Endothelial cell of umbilical vein (primary cell): ENCODE measurements at regions not wholly inside any gene's neighbourhood (a gene's known extent, or its start where the extent isn't known, plus 50 kb on each side); places are given as distances from the start of the nearest gene placed in this dataset.

Source experiments
- BruUV-seq: library from RNA; stranded (reverse); fragments of 400-500 nt; replicated peaks from 2 replicates; lab custom pipeline; 2021; lab: Mats Ljungman, UMichigan
- CTCF ChIA-PET: fragments of 300-600, 350-600 bp; sonication (Branson Sonifier 250); formaldehyde crosslinking; loops from one replicate; lab custom pipeline; 2021; ENCODE audit warnings: antibody characterized with exemption, inconsistent platforms; lab: Charles Lee
- POLR2A ChIA-PET: fragments of 300-600, 350-600 bp; sonication (Branson Sonifier 250); formaldehyde crosslinking; loops from one replicate; lab custom pipeline; 2021; ENCODE audit warnings: antibody characterized with exemption, inconsistent platforms; lab: Charles Lee
- DNase-seq: peaks from one replicate; pipeline ENCODE4 v3.0.0-alpha.2; 2011; ENCODE audit warnings: low read depth, low spot score
- FAIRE-seq: peaks from 2 replicates; lab custom pipeline; 2011; peaks lifted over from hg19 to GRCh38; lab: Jason Lieb, UNC
- H2AFZ ChIP-seq: 2 replicates; pipeline ENCODE4 v1.6.0; 2012; ENCODE audit warnings: low read depth, low read length, control low read depth, inconsistent platforms
- H3K27ac ChIP-seq: 2 replicates; pipeline ENCODE4 v1.5.1; 2011; ENCODE audit warnings: low read depth, mild to moderate bottlenecking, control low read depth, low read length, moderate library complexity; ENCODE audit not compliant: insufficient read depth
- H3K27me3 ChIP-seq, 2 experiments: 2 replicates each; pipeline versions ENCODE4 v1.6.0 to v1.6.1; 2011; ENCODE audit warnings: low read length in 2 of 2, mixed read lengths in 1 of 2; ENCODE audit not compliant: control insufficient read depth in 2 of 2, insufficient read depth in 2 of 2
- H3K36me3 ChIP-seq, 2 experiments: 2 replicates in 1 of 2; 3 replicates in 1 of 2; pipeline ENCODE4 v1.5.1; 2011; ENCODE audit warnings: low read length in 2 of 2, mild to moderate bottlenecking in 1 of 2, moderate library complexity in 1 of 2; ENCODE audit not compliant: control insufficient read depth in 2 of 2, insufficient read depth in 2 of 2; ENCODE audit errors: extremely low read depth in 1 of 2
- H3K4me1 ChIP-seq: 3 replicates; pipeline ENCODE4 v1.5.1; 2011; ENCODE audit warnings: mild to moderate bottlenecking, low read length; ENCODE audit not compliant: control insufficient read depth, insufficient read depth; ENCODE audit errors: extremely low read depth
- H3K4me2 ChIP-seq: 2 replicates; pipeline ENCODE4 v1.6.1; 2011; ENCODE audit warnings: low read length, control low read depth, mixed read lengths; ENCODE audit not compliant: insufficient read depth
- H3K4me3 ChIP-seq, 3 experiments: fragments of 200-600 bp in 1 of 3; sonication (generic), shearing (Covaris generic) in 1 of 3; replicated peaks in 1 of 3; 2 replicates each; pipeline ENCODE4 v1.5.1; 2011 to 2016; ENCODE audit warnings: control low read depth in 3 of 3, low read length in 3 of 3, mild to moderate bottlenecking in 2 of 3, inconsistent platforms in 1 of 3, low read depth in 1 of 3, moderate library complexity in 1 of 3; ENCODE audit not compliant: insufficient read depth in 1 of 3
- H3K79me2 ChIP-seq: 2 replicates; pipeline ENCODE4 v1.6.0; 2012; ENCODE audit warnings: low read length, inconsistent platforms; ENCODE audit not compliant: control insufficient read depth, insufficient read depth
- H3K9ac ChIP-seq: replicated peaks from 2 replicates; pipeline ENCODE3; 2011; ENCODE audit warnings: low read length, control low read depth; ENCODE audit not compliant: insufficient read depth; ENCODE audit errors: extremely low read depth
- H3K9me1 ChIP-seq: replicated peaks from 3 replicates; pipeline ENCODE4 v1.6.0; 2011; ENCODE audit warnings: mild to moderate bottlenecking, low read length; ENCODE audit not compliant: control insufficient read depth, insufficient read depth; ENCODE audit errors: extremely low read depth
- H3K9me3 ChIP-seq: replicated peaks from 2 replicates; pipeline ENCODE4 v1.5.1; 2012; ENCODE audit warnings: low read length, inconsistent platforms; ENCODE audit not compliant: control insufficient read depth, insufficient read depth
- H4K20me1 ChIP-seq: replicated peaks from 2 replicates; pipeline ENCODE3; 2011; ENCODE audit warnings: mild to moderate bottlenecking, low read length; ENCODE audit not compliant: control insufficient read depth, insufficient read depth; ENCODE audit errors: extremely low read depth
- CTCF ChIP-seq, 2 donors: IDR thresholded peaks; 1 replicate in 1 of 2; 2 replicates in 1 of 2; pipeline ENCODE4 v1.5.1; 2011; ENCODE audit warnings: low read length in 2 of 2, mild to moderate bottlenecking in 2 of 2, moderate library complexity in 2 of 2, control low read depth in 1 of 2, inconsistent platforms in 1 of 2, low read depth in 1 of 2; ENCODE audit not compliant: insufficient read depth in 1 of 2; ENCODE audit errors: extremely low read depth in 1 of 2
- EZH2 ChIP-seq: IDR thresholded peaks from 2 replicates; pipeline ENCODE4 v1.6.1; 2012; ENCODE audit warnings: borderline replicate concordance, low read depth, mild to moderate bottlenecking, moderate library complexity, low read length, inconsistent platforms; ENCODE audit not compliant: severe bottlenecking
- FOS ChIP-seq: IDR thresholded peaks from 2 replicates; pipeline ENCODE4 v1.6.1; 2011; ENCODE audit warnings: mild to moderate bottlenecking, low read length, moderate library complexity, borderline replicate concordance; ENCODE audit not compliant: insufficient read depth
- GATA2 ChIP-seq: IDR thresholded peaks from 2 replicates; pipeline ENCODE4 v1.7.0; 2011; ENCODE audit warnings: low read depth, mild to moderate bottlenecking, moderate library complexity, mixed read lengths, low read length; ENCODE audit not compliant: insufficient read length, insufficient read depth
- JUN ChIP-seq: IDR thresholded peaks from 2 replicates; pipeline ENCODE4 v1.6.1; 2011; ENCODE audit warnings: borderline replicate concordance, low read depth; ENCODE audit not compliant: insufficient read length, insufficient read depth
- MAX ChIP-seq: IDR thresholded peaks from 2 replicates; pipeline ENCODE4 v1.6.1; 2011; ENCODE audit not compliant: insufficient read depth, insufficient read length
- MYC ChIP-seq: IDR thresholded peaks from one replicate; pipeline ENCODE4 v1.6.1; 2011; ENCODE audit warnings: mild to moderate bottlenecking, low read depth, low read length
- POLR2A ChIP-seq: IDR thresholded peaks from 2 replicates; pipeline ENCODE4 v1.6.1; 2012; ENCODE audit warnings: low read depth, mild to moderate bottlenecking, control low read depth, low read length
- POLR2AphosphoS5 ChIP-seq: IDR thresholded peaks from 2 replicates; pipeline ENCODE4 v1.6.1; 2012; ENCODE audit warnings: low read depth, mild to moderate bottlenecking, control low read depth, low read length, moderate library complexity; ENCODE audit not compliant: insufficient read depth
- dilution Hi-C: fragments of 300-500 bp; cut with MboI; formaldehyde crosslinking; loops from one replicate; pipeline ENCODE4 v1.15.0; 2019; ENCODE audit warnings: low sequenced_read_pairs; ENCODE audit not compliant: extremely low pct_ligation_motif_present
- intact Hi-C: fragments of 100-400 bp; cut with micrococcal nuclease; formaldehyde crosslinking; loops from one replicate; pipeline ENCODE4 v1.10.0; 2022

- FAIRE-seq (no peak), DNase-seq (no peak)
- ChIA-PET POLR2A (no interaction called here), CTCF (no interaction called here)
- TF ChIP-seq POLR2AphosphoS5 (no peak), GATA2 (no peak), FOS (no peak), MAX (no peak), CTCF (IDR thresholded peaks at IDR 0.05; ENCODE audit: extremely low read depth in 1 of 2, insufficient read depth in 1 of 2, low read depth in 1 of 2, low read length in 2 of 2) (no peak), JUN (no peak), MYC (no peak), EZH2 (no peak), POLR2A (no peak)
- Histone ChIP-seq H3K27ac (no peak overlapping the region), H4K20me1 (no peaks in the 10 kb centered on the region), H3K4me2 (no peak overlapping the region), H3K79me2 (no peaks in the 10 kb centered on the region), H3K36me3 (no peaks in the 10 kb centered on the region), H2AFZ (no peak overlapping the region), H3K9me1 (no peaks in the 10 kb centered on the region), H3K4me3 (no peak overlapping the region), H3K27me3 (no peaks in the 10 kb centered on the region), H3K9ac (no peak overlapping the region), H3K4me1 (no peaks in the 10 kb centered on the region), H3K9me3 (no peaks in the 10 kb centered on the region)
- dilution Hi-C loops (no loop called here), intact Hi-C loops (no loop called here)
- no TSS peak for BruUV-seq
Observed at GRCh38 chrX:39298821-39299220, 497.6 kb downstream of the MID1IP1 start.
